ENCODE measurements at regions not wholly inside any gene's neighbourhood (a gene's known extent, or its start where the extent isn't known, plus 50 kb on each side); places are given as distances from the start of the nearest gene placed in this dataset.

DNA sequence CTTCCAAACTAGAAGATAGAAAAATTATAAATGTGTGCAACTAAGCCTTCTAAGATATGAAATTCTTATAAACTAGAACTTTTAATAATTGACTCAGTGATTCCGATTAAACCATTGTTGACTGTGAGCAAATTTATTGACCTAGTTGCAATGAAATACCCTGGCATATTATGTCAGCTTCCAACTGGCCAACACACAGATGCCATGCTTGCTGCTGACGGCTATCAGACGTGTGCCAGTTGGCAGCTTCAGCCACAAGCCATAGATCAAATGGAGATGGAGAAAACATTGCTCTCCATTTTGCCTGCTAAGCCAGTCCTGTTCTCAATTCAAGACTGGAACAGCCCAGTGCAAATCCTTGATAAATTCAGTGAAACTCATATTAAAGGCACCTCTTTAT is 101.7 kb upstream of the HDGFL1 start:
- DNase-seq: no peak

GRCh38 chr6:22468256-22468965 is 101.0 kb upstream of the HDGFL1 start:
- no peak for DNase-seq

DNA sequence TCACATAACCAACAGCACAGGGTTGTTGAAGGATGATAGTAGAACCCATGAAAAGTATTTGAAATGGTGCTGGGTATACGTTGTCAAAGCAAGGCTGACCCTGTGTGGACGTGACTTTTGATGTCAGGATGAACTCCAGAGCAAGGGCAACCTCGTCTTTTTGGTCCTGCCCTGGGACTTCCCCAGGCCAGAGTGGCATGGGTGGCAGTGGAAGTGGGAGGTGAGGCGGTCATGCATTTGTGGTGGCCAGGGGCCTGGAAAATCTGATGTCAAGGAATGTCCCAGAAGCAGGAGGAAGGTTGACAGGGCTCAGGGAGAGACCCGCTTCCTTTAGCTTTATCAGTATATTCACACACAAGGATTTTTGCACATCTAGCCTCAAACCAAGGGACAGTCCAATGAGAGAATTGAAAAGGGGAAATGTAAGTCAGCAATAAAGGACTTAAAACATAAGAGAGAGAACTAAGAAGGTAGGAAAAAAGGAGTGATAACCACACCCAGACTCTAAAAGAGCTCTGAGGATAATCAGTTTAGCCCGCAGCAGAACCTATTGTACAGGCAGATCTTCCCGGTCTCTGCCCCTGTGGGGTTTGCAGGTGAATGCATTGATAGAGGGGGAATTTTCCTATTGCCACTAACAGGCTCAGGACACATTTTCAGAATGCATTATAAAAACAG is 98.8 kb upstream of the HDGFL1 start:
- DNase-seq: no peak

DNA sequence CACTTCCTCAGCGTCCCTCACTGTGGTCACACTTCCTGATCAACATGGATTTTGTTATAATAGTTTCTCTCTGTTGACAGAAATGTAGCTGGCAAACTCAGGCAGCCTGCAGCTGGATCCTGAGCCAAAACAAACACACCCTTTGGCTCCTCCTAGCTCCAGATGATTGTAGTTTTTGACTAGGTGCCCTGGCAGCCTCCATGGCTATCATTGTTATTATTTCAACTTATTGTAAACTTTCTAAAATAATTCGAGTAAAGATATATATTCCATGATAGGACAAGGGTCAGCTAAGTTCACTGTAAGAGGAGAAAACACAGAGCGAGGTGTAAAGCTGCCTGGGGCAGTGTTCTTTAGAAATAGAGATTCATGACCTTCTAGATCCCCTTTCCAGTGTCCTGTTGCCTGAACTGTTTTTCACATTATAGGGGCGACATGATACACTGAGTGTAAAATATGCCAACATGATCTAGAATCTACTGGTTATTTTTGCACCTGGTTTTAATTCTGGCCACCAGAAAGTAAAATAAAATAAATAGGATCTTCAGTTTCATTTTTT is 98.2 kb upstream of the HDGFL1 start:
- peak; percentile 91 for DNase-seq

GRCh38 chr6:22471746-22472145 is 97.6 kb upstream of the HDGFL1 start:
- DNase-seq: no peak

GRCh38 chr6:22473991-22474682 is 95.2 kb upstream of the HDGFL1 start:
- DNase-seq: peak; percentile 23

GRCh38 chr6:22476811-22477390 is 92.5 kb upstream of the HDGFL1 start:
- DNase-seq: no peak

DNA sequence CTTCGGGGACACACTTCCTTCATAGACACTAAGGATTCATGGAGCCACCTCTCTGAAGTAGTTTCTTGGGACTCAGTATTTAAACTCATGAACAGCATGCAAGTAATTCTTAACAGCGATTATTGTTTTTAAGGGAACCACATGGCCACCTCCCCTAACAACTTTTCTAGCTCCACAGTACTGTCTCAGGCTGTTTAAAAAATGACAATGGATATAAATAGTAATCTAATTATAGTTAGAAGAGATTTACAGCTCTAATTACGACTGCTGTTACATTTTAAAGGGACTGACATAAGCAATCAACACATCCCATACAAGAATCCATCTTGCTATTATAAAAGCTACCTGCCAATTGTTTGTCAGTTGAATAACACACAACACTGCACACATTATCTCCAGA is 72.1 kb upstream of the HDGFL1 start:
- DNase-seq: peak; percentile 40

DNA sequence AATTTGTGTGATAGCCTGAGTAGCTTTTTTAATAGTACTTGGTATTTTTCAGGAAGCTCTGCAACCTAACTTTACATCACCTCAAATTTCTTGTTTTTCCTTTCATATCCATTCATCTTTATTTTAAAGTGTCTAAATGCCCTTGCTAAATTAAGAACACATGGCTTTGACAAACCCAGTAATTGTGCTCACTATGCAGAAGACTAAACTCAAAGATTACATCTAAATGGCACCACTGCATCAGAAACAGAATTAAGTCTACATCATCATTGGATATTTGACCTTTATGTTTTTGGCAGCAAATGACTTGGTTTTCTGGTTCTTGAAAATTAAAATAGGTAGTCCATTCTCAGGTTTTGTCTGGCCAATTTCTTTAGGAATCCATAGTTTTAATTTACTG is 69.6 kb upstream of the HDGFL1 start:
- no peak for DNase-seq

- DNase-seq: no peak
Measured at GRCh38 chr6:22506496-22506895, 62.9 kb upstream of the HDGFL1 start.

DNA sequence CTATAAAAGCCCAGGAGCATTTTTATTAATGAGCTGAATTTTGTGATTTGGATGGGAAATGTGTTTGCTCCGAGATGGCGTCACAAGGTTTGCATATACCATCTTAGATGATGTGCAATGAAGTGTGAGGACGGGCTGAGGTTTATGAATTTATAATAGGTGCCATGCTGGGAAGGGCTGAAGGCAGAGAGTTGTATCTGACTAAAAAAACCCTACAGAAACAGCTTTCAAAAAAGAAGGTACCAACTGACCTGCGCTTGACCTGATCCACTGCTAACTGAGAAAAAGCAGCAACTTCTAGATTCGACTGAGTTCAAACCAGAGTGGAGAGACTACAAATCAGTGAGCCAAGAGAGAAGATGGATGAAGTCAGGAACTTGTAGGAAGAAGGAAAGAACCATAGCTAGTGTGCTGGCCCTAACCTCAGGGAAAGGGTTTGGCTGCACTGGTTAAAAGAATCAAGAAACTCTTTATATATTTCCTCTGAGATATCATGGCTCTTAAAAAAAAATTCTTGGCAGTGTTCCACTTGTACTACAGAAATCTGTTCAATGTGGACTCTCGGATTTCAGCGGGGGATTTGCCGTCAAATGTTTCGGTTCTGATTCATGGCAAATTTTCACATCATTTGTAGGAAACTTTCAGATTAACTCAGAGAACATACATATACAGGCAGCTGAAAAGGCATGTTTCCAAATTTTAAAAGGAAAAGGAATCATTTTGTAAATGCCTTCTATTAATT is 56.5 kb upstream of the HDGFL1 start:
- DNase-seq: no peak

DNA sequence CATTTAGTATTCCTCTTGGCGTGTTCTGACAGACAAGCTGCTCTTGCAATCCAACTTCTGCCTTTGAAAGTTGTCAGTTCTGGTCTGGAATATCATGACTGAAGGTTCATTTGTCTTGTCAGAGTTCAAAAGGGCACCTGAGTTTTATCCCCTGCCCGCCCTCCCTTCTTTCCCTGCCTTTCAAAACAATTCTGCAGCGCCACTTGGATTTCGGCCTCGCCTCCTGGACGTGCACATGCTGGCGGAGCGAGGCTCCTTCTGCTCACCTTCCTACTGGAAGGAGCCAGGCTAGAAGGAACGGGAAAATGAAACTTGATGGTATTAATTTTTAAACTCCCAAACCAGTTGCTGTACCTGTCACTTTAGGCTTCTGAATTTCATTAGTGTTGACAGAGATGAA is 55.7 kb upstream of the HDGFL1 start:
- no peak for DNase-seq

- DNase-seq: peak; percentile 18
Measured at GRCh38 chr6:22519237-22519636, 50.1 kb upstream of the HDGFL1 start.
